ENCODE measurements at regions not wholly inside any gene's neighbourhood (a gene's known extent, or its start where the extent isn't known, plus 50 kb on each side); places are given as distances from the start of the nearest gene placed in this dataset.

GRCh38 chr14:83568141-83568540 is 1961.8 kb upstream of the FLRT2 start:
- Histone ChIP-seq H3K36me3 (ENCODE audit: control insufficient read depth, insufficient read depth, low read length) (no peaks in the 10 kb centered on the region), H3K27me3 (ENCODE audit: control insufficient read depth, insufficient read depth, low read length) (no peaks in the 10 kb centered on the region), H3K4me3 (ENCODE audit: low read depth, low read length) (no peak overlapping the region)
- TF ChIP-seq CTCF (IDR thresholded peaks at IDR 0.05; ENCODE audit: insufficient read depth, low read length, poor library complexity, severe bottlenecking): no peak
- no peak for DNase-seq (ENCODE audit: low read depth)

- no peak overlapping the region for H3K4me3 ChIP-seq (ENCODE audit: low read depth, low read length)
- no peaks in the 10 kb centered on the region for H3K36me3 ChIP-seq (ENCODE audit: control insufficient read depth, insufficient read depth, low read length)
- TF ChIP-seq CTCF (IDR thresholded peaks at IDR 0.05; ENCODE audit: insufficient read depth, low read length, poor library complexity, severe bottlenecking): no peak
- DNase-seq (ENCODE audit: low read depth): no peak
- H3K27me3 ChIP-seq (ENCODE audit: control insufficient read depth, insufficient read depth, low read length): no peaks in the 10 kb centered on the region
These were observed 1954.6 kb upstream of the FLRT2 start for GRCh38 chr14:83575301-83575700.

- Histone ChIP-seq H3K27me3 (ENCODE audit: control insufficient read depth, insufficient read depth, low read length) (no peaks in the 10 kb centered on the region), H3K36me3 (ENCODE audit: control insufficient read depth, insufficient read depth, low read length) (no peaks in the 10 kb centered on the region), H3K4me3 (ENCODE audit: low read depth, low read length) (no peak overlapping the region)
- DNase-seq (ENCODE audit: low read depth): no peak
- no peak for TF ChIP-seq CTCF (IDR thresholded peaks at IDR 0.05; ENCODE audit: insufficient read depth, low read length, poor library complexity, severe bottlenecking)
These were observed 1946.7 kb upstream of the FLRT2 start for GRCh38 chr14:83583201-83583600.

GRCh38 chr14:83594874-83595273 is 1935.1 kb upstream of the FLRT2 start:
- Histone ChIP-seq H3K4me3 (ENCODE audit: low read depth, low read length) (no peak overlapping the region), H3K36me3 (ENCODE audit: control insufficient read depth, insufficient read depth, low read length) (no peaks in the 10 kb centered on the region), H3K27me3 (ENCODE audit: control insufficient read depth, insufficient read depth, low read length) (no peaks in the 10 kb centered on the region)
- DNase-seq (ENCODE audit: low read depth): no peak
- TF ChIP-seq CTCF (IDR thresholded peaks at IDR 0.05; ENCODE audit: insufficient read depth, low read length, poor library complexity, severe bottlenecking): no peak

- no peak for DNase-seq (ENCODE audit: low read depth)
- Histone ChIP-seq H3K4me3 (ENCODE audit: low read depth, low read length) (no peak overlapping the region), H3K27me3 (ENCODE audit: control insufficient read depth, insufficient read depth, low read length) (no peaks in the 10 kb centered on the region), H3K36me3 (ENCODE audit: control insufficient read depth, insufficient read depth, low read length) (no peaks in the 10 kb centered on the region)
- TF ChIP-seq CTCF (IDR thresholded peaks at IDR 0.05; ENCODE audit: insufficient read depth, low read length, poor library complexity, severe bottlenecking): no peak
These were observed 1922.3 kb upstream of the FLRT2 start for GRCh38 chr14:83607682-83608081.

GRCh38 chr14:83611491-83611890 is 1918.5 kb upstream of the FLRT2 start:
- no peaks in the 10 kb centered on the region for H3K36me3 ChIP-seq (ENCODE audit: control insufficient read depth, insufficient read depth, low read length)
- TF ChIP-seq CTCF (IDR thresholded peaks at IDR 0.05; ENCODE audit: insufficient read depth, low read length, poor library complexity, severe bottlenecking): no peak
- no peaks in the 10 kb centered on the region for H3K27me3 ChIP-seq (ENCODE audit: control insufficient read depth, insufficient read depth, low read length)
- DNase-seq (ENCODE audit: low read depth): no peak
- H3K4me3 ChIP-seq (ENCODE audit: low read depth, low read length): no peak overlapping the region

All from kidney epithelial cell (primary cell).